Stimulated activated naive CD8-positive, alpha-beta T cell treated with anti-CD3 and anti-CD28 coated beads, Interleukin-15, Interleukin-2, amounts not matched to agents 100 U/mL and 50 U/mL, for 24 hours (primary cell): ENCODE measurements at regions not wholly inside any gene's neighbourhood (a gene's known extent, or its start where the extent isn't known, plus 50 kb on each side); places are given as distances from the start of the nearest gene placed in this dataset.
"Not testable (repeated sequence)": the region's sequence is repeated elsewhere in the genome, so short reads cannot be mapped to it uniquely, and the experiment has no call there.

Source experiments
- ATAC-seq: fragments of 150-1000 bp; cut with Tn5 transposase; one replicate; pipeline ENCODE4 v1.10.0; 2021
- DNase-seq: peaks from one replicate; pipeline ENCODE4 v3.0.0; 2021

DNA sequence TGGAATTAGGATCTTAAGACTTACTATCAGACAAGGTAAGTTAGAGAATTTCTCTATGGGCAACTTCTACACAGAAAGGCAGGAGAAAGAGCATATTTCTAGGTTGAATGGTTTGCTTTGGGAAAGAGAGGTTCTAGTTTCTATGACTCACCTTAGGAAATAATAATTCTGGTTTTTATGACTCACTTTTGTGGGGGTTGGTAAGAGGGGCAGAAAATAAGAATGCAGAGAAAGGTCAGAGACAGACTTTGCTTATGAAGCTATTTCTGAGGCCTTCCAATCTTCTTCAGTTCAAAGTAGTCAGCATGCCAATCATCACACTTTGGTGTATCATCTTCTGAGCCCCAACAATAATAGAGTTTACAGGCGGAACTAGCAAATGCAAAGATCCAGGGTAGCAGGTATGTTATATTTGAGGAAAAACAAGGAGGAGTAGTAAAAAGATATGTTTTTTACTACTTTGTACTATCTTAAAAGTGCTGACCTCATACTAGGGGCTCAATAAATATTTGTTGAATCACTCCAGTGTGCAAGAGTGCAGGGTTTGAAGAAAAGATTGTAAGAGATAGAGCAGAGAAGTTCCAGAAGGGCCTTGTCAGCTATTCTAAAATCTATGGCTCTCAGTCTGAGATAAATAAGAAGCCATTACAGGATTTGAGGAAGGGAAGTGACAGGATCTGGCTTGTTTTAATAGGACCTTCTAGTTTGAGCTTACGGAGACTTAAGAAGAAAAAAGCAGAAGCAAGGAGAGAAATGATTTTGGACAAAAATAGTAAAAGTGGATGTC is 56.7 kb upstream of the LRFN5 start:
- DNase-seq (no peak), ATAC-seq (peak; percentile 55)

DNA sequence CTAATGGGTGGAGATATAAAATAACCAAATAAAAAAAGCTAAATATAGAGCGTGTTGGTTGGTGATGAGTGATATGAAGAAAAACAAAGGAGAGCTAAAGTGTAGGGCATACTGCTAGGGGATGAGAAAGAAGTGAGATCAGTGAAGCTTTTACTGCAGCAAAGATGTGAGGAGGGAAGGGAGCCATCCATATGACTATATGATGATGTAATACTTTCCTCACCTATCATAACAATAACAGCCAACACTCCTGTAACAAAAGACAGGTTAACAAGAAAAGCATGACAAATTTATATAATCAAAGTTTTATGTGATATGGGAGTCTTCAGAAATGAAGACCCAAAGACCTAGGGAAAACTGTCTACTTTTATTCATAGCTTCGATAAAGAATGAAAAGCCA is 57.4 kb upstream of the LRFN5 start:
- no peak for DNase-seq
- no peak for ATAC-seq

DNA sequence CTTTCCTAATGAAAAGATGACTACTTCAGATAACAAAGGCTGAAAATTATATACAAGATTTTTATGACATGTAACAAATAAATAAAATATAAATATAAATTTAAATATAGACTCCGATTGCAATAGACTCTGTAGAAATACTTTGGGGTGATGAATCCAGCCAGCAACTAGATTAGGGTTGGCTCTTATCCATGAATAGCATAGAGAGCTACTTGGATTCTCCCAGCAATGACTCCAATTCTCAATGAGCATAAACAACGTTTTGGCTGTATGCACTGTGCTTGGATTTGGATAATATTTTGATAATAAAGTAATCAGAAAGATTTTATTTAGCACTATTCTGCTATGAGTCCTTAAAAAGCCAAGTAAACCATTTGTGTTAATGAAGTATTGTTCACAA is 58.0 kb upstream of the LRFN5 start:
- ATAC-seq, result no peak

DNA sequence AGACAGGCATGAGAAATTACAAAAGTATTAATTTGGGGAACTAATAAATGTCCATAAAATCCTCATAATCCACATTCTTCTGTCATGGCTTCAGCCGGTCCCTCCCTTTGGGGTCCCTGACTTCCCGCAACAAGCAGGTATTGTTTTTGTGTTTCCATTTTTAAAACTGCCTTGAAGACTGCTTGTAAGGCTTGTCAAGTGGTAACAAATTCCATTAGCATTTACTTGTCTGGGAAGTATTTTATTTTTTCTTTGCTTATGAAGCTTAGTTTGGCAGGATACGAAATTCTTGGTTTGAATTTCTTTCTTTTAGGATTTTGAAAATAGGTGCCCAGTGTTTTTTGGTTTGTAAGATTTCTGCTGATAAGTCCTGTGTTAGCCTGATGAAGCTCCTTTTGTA is 65.3 kb upstream of the LRFN5 start:
- ATAC-seq (no peak), DNase-seq (no peak)

More for the DNA sequence above, 58.0 kb upstream of the LRFN5 start:
- no peak for DNase-seq

DNA sequence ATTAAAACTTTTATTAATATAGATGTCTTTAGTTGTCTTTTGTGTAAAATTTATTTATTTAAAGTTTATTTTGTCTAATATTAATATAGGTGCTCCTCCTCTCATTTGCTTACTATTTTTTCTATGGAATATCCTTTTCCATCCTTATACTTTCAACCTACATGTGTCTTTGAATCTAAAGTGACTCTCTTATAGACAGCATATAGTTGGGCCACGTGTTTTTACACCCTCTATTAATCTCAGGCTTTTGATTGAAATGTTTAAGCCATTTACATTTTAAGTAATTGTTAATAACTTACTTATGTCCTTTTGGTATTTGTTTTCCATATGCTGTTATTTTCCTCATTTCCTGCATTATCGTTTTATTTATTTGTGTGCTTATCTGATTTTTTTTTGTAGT is 74.4 kb upstream of the LRFN5 start:
- no peak for ATAC-seq
- DNase-seq, result no peak

DNA sequence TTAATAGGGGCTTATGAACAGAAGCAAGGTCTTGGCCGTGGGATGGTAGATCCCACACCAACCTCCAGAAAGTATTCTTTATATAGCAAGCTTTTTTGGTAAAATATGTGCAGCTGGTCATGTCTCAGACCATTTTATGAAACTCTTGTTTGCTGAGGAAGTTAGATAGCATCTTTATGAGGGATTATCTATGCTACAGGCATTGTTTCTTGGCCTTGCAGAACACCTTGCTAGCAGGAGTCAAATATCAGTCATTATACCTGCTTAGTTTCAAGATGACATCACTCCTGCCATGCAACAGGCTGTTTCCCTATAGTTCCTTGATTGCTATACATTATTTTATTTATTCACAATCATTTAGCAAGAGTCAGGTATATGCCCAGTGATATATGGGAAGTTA is 84.8 kb upstream of the LRFN5 start:
- DNase-seq, result no peak
- no peak for ATAC-seq

DNA sequence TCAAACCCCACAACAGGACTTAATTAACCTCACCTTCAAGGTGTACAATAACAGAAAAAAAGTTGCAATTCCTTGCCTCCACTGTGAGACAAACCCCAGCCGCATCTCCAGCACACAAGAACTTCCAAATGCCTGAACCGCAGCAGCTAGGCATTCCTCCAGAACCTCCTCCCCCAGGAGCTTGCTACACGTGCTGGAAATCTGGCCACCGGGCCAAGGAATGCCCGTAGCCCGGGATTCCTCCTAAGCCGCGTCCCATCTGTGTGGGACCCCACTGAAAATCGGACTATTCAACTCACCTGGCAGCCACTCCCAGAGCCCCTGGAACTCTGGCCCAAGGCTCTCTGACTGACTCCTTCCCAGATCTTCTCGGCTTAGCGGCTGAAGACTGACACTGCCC is 88.6 kb upstream of the LRFN5 start:
- not testable (repeated sequence) for DNase-seq, ATAC-seq

DNA sequence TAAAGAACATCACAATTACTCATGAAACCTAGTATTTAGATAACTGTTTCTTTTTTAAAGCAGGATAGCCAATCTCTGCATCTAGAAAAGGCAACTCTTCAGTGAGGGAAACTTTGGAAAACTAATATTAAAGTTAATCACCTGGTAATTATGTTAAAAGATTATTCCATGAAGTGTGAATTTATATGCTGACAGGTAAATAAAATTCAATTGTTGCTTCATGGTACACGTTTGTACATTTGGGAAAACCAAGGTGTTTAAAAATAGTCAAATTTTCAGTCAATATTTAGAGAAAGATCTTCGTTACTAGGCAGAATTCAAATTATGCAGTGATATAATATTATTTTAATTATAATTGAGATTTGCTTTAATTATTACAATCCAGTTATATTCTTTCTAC is 100.1 kb upstream of the LRFN5 start:
- ATAC-seq (no peak), DNase-seq (no peak)

DNA sequence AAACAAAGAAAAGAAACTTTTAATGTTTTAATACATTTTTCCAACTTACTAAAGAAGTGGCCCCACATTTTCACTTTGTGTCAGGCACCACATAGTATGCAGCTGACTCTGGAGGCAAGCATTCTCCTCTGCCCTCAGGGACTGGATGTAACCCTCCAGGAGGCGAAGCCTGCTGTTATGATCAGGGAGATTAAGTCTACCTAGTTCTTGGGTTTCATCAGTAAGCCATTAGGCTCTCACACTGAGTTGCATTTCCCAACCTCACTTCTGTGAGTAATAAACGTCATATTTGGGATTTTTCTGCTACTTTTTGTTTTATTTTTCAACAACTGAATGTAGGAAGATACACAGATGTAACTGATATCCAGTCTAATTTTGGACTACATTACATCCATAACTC is 101.2 kb upstream of the LRFN5 start:
- ATAC-seq, result no peak

DNA sequence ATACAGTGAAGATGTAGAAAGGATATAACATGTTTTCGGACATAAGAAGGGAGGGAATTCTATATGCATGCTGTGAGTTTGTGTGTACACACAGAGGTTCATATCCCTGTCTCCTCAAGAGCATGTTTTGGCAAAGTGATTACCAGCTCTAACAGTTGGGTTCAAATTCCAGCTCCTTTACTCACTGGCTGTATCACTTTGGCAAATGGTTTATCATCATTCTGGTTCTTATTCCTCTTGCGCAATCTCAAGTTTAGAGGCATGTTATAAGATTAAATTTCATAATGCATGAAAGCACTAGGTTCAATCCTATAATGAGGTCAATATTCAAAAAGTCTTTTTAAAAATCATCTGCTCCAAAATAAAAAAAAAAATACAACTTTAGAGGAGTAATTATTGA is 107.7 kb upstream of the LRFN5 start:
- no peak for DNase-seq
- ATAC-seq, result no peak

More for the DNA sequence above, 101.2 kb upstream of the LRFN5 start:
- DNase-seq, result no peak

DNA sequence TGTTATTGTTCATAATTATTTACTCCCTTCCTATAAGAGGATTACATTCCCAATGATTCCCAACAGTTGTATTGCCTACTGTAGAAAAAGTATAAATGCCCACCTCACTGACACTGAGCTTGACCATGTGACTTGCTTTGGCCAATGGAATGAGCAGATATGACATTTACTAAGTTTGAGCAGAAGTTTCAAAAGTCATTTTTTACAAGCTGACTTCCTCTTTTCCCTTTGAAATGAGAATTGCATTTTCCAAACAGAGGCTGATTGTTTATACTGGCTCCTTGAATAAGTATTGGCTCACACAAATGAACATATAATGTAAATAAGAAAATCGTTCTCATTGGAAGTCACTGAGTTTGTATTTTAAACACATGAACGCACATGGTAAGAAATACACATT is 116.4 kb upstream of the LRFN5 start:
- DNase-seq (no peak), ATAC-seq (no peak)

DNA sequence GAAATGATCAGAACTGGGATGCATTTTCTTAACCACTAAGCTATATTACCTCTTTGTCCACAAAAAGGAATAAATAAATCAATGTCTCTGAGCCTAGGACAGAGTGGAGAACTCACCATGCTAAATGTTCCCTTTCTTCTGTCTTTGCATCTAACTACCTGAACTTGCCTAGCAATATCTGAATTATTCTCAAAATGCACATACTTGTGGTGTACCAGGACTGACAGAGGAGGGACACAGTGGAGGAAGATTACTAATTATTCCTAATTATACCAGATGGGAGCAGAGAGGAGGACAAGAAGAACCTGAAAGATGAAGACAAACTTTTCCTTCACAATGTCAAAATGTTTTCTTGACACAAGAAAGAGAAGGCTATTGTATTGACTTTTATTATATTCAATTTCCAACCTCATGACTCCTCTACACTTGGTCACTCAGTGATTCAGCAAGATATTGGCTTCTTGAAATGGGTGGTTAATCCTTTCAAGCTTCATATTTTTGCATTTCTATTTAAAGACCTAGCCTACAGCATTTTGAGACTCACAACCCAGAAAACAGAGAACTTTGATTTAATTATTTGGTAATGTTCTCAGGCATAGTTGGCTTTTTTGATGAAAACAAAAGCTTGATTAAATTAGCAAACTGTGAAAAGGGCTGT is 117.2 kb upstream of the LRFN5 start:
- ATAC-seq (no peak), DNase-seq (no peak)

DNA sequence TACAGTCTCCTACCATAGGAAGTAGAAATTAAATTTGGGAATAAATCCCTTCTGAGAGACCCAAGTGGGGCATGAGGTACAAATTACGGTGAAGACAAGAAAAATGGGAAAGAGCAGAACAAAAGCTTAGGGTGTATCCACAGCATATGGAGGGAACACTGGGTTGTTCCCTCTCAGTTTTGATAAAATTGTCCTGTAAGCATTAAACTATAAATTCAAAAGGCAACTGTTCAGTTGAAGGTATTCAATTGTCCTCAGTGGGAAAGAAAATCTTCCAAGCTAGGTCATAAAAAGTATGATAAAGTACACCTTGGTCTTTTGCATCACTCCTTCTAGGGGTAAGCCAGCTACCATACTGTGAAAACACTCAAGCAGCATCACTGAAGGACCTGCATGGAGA is 118.3 kb upstream of the LRFN5 start:
- DNase-seq (no peak), ATAC-seq (no peak)

DNA sequence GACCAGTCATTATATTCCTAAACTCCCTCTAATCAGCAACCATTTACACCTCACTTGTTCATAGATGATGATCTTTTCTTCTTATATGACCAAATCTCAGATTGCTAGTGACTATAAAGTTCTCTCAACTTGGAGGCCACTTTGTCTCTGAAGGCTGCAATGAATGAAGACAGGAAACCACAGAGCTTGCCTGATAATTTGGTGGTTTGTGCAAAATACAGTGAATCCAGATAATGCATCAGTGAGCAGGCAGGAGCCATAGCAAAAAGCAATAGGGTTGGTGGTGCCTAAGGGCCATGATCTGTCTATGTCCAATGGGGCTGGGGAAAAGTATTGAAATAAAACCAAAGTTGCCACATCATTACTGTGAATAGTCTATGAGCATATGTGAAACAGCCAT is 123.8 kb upstream of the LRFN5 start:
- no peak for ATAC-seq

DNA sequence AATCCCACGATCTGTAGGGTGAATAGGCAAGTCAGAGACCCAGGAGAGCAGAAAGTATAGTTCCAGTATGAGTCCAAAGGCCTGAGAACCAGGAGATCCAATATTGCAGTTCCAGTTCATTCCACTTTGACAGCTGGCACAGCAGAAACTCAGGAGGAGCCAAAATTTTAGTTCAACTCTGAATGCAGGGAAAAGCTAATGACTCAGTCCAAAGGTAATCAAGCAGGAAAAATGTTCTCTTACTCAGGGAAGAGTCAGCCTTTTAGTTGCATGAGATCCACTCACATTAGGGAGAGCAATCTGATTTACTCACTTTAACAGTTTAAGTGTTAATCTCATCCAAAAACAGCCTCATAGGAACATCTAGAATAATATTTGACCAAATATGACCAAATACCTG is 130.2 kb upstream of the LRFN5 start:
- ATAC-seq (no peak), DNase-seq (no peak)

More for the DNA sequence above, 123.8 kb upstream of the LRFN5 start:
- DNase-seq, result no peak

DNA sequence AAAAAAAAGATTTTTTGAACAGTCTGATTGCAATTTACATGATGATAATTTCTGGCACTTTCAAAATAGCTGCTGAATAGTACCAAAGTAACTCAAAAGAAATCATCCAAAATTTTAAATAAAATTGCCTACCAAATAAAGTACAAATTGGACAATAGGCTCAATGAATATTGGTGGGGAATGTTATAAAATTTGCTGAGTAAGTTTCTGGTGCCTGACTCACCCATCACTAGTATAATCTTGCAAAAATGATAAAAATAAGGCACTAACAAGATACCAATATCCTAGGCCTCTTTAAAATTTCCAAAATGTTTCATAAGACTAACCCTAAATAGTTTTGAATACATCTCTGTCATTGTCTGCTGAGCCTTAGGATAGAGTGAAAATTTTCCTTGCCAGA is 145.3 kb upstream of the LRFN5 start:
- DNase-seq, result no peak
- no peak for ATAC-seq

DNA sequence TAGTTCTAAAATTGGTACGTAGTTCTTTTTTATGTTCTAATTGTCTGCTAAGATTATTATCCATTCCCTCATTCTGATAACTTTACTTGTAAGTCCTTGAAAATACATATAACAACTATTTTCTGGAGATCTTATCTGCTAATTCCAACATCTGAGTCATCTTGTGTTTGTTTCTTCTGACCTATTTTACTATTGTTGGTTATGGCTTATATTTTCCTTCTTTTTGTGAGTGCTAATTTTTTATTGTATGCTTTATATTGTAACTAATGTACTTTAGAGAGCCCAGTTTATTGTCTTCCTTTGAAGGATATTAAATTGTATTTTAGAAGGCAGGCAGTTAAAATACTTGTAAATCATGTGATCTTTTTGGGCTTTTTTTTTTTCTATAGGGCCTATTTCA is 149.3 kb upstream of the LRFN5 start:
- DNase-seq (no peak), ATAC-seq (no peak)

DNA sequence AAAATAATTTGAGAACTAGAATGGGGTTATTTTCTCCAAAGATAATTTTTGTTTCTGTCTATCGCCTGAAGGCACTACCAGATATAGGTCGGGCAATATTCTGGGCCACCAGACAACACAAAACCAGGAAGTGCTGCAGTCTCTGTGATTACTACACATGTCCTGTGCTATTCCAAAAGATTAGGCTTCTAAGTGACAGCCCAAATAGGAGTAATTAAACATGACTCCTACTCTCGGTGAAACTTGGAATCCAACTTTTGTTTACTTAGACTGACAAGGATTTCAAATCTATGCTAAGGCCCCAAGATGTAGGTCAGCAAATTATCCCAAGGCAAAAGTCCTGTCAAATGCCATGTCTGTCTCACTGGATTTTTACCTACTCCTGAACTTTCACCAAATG is 157.6 kb upstream of the LRFN5 start:
- ATAC-seq (no peak), DNase-seq (no peak)

DNA sequence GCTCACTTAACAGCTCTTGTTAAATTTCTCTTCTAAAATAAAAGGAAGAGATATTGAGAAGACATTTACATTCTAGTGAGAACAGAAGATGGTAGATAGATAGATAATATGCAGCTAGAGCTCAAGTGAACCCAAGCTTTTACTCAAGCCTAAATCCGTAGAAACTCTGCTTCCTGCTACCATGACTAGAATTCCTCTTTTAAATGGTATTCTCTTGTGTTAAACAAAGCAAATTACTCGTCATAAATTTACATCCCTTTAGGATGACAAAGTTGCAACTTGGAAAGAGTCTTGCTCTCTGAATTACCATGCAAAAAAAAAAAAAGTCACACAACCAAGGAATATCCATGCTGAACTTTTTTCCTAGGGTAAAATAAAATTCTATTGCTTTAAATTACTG is 160.7 kb upstream of the LRFN5 start:
- DNase-seq, result no peak
- no peak for ATAC-seq

DNA sequence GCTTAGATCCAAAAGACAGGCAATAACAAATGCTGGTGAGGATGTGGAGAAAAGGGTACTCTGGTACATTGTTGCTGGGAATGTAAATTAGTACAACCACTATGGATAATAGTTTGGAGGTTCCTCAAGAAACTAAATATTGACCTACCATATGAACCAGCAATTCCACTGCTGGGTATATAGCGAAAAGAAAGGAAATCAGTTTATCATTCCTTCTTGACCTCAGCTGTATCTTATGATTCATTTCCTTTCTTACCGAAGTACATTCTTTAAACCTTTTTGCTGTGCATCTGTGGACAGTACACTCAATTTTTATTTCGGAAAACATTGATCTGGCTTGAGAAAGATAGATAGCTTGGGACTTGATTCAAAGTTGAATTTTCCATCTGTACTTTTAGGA is 183.2 kb upstream of the LRFN5 start:
- no peak for DNase-seq
- ATAC-seq, result no peak

DNA sequence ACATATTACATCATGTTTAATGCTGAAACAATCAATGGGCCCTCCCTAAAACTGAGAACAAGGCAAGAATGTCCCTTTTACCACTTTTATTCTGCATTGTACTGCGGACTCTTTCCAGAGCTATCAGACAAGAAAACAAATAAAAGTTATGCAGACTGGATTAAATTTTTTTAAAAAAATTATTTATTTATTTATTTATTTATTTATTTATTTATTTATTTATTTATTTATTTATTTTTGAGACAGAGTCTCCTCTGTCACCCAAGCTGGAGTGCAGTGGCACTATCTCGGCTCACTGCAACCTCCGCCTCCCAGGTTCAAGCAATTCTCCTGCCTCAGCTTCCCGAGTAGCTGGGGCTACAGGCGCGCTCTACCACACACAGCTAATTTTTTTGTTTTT is 185.4 kb upstream of the LRFN5 start:
- DNase-seq, ATAC-seq: not testable (repeated sequence)

DNA sequence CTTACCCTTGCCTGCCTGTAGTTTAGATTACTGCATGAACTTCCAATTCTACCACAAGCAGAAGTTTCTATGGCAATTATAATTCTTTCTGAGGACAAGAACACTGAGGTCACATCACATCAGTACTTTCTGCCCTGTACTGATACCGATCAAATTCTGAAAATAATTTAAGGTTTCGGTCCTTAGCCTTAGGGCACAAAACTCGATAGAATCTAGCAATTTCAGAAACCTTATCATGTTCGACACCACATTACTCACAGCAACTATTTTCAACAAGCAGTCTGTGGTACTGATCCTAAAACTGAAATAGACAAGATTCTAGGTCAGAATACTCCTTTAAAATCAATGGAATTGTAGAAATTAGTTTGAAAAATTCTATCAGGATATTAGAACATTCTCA is 187.0 kb upstream of the LRFN5 start:
- ATAC-seq, result no peak

DNA sequence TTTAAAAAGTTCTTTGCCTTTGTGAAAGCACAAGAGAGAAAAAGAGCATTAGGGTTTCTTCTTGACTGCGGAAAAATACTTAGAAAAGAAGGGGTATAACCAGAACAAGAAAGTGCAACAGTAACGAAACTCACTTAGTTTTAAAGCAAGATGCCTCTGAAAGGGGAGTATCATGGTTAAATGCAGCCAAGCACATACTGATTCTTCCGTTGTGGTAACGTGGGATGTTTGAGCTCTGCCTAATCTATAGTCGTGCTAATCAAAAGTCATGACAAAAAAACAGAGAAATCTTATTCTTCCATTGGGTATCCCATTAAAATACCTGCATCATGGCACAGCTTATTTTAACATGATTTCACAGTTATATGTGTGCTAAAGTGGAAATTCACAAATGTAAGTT is 187.8 kb upstream of the LRFN5 start:
- no peak for DNase-seq
- ATAC-seq, result no peak

More for the DNA sequence above, 187.0 kb upstream of the LRFN5 start:
- DNase-seq, result no peak

DNA sequence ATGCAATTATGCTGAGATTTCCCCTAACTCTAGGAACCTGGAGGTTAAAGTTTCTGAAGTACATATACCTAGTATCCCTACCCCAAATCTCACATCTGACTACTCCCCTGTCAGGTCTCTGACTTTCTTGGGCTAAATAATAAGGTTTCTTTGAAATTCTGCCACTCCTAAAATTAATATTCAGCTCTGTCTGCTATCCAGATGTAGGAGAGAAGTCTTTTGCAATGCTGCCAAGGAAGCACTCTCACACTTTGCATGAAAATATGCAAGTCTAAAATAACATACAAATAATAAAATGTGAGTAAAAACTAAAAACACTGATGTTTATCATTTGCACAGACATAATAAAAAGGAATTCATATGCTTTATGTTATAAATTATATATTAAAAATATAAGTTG is 196.9 kb upstream of the LRFN5 start:
- ATAC-seq (no peak), DNase-seq (no peak)
